GM10266 (cell line): ENCODE measurements at regions not wholly inside any gene's neighbourhood (a gene's known extent, or its start where the extent isn't known, plus 50 kb on each side); places are given as distances from the start of the nearest gene placed in this dataset.
A peak's percentile ranks its signal among the peaks of the same experiment; 100 is the strongest.
"Not testable (repeated sequence)": the region's sequence is repeated elsewhere in the genome, so short reads cannot be mapped to it uniquely, and the experiment has no call there.

Experiments used
- DNase-seq: peaks from one replicate; pipeline ENCODE4 v3.0.0; 2012; ENCODE audit errors: extremely low spot score

- DNase-seq = not testable (repeated sequence)
Observed at GRCh38 chr16:16609627-16610026, 230.7 kb downstream of the NPIPA7 start.

GRCh38 chr16:16610389-16610967 lies 231.5 kb downstream of the NPIPA7 start:
- DNase-seq = not testable (repeated sequence)

GRCh38 chr16:16613212-16613611 lies 234.3 kb downstream of the NPIPA7 start:
- DNase-seq = not testable (repeated sequence)

- not testable (repeated sequence) for DNase-seq
Observed at GRCh38 chr16:16614484-16614883, 235.5 kb downstream of the NPIPA7 start.

- not testable (repeated sequence) for DNase-seq
Observed at GRCh38 chr16:16618963-16619465, 240.1 kb downstream of the NPIPA7 start.

GRCh38 chr16:16624367-16624766 lies 245.4 kb downstream of the NPIPA7 start:
- not testable (repeated sequence) for DNase-seq

- peak; percentile 1 for DNase-seq
Observed at GRCh38 chr16:16625140-16625539, 246.2 kb downstream of the NPIPA7 start.

GRCh38 chr16:16627865-16628264 lies 248.9 kb downstream of the NPIPA7 start:
- DNase-seq = not testable (repeated sequence)

GRCh38 chr16:16638231-16638630 lies 259.3 kb downstream of the NPIPA7 start:
- DNase-seq = peak; percentile 0

GRCh38 chr16:16638714-16639113 lies 259.8 kb downstream of the NPIPA7 start:
- DNase-seq = not testable (repeated sequence)

- not testable (repeated sequence) for DNase-seq
Observed at GRCh38 chr16:16643828-16644227, 264.9 kb downstream of the NPIPA7 start.

- not testable (repeated sequence) for DNase-seq
Observed at GRCh38 chr16:16648002-16648401, 269.1 kb downstream of the NPIPA7 start.

- DNase-seq = not testable (repeated sequence)
Observed at GRCh38 chr16:16672180-16672812, 293.4 kb downstream of the NPIPA7 start.

GRCh38 chr16:16674820-16675219 lies 295.9 kb downstream of the NPIPA7 start:
- not testable (repeated sequence) for DNase-seq

- DNase-seq = not testable (repeated sequence)
Observed at GRCh38 chr16:16721849-16722248, 342.9 kb downstream of the NPIPA7 start.

GRCh38 chr16:16722666-16723065 lies 343.7 kb downstream of the NPIPA7 start:
- DNase-seq = not testable (repeated sequence)

GRCh38 chr16:16723819-16724519 lies 345.0 kb downstream of the NPIPA7 start:
- DNase-seq = not testable (repeated sequence)

GRCh38 chr16:16727048-16727447 lies 348.1 kb downstream of the NPIPA7 start:
- DNase-seq = not testable (repeated sequence)

GRCh38 chr16:16742573-16742972 lies 363.6 kb downstream of the NPIPA7 start:
- not testable (repeated sequence) for DNase-seq

- not testable (repeated sequence) for DNase-seq
Observed at GRCh38 chr16:16754992-16755667, 376.2 kb downstream of the NPIPA7 start.
